DMS53 treated with DMSO at 0.1 percent for 48 hours (cell line): ENCODE measurements at regions not wholly inside any gene's neighbourhood (a gene's known extent, or its start where the extent isn't known, plus 50 kb on each side); places are given as distances from the start of the nearest gene placed in this dataset.

ENCODE experiments used
- DNase-seq: peaks from one replicate; lab custom pipeline; 2025; ENCODE audit not compliant: unreplicated experiment; lab: John Stamatoyannopoulos, UW

DNA sequence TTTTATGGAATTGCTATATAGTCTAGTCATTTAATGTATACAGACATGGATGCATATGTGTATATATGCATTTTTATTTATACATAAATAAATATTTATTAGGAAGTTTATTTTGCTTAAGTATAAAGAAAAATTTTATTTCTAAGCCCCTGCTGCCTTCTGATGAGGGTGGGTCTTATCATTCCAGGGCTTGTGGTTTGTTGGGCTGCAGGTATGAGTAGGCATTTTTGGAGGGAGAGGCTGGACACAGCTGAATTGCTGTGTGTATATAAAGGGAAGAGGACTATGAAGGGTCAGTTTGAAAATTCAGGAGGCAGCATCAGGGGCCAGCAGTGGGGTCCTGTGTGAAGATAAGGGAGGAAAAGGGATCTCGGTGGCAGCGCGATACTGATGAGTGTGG lies 189.4 kb downstream of the TMEM182 start:
- DNase-seq, result no peak

DNA sequence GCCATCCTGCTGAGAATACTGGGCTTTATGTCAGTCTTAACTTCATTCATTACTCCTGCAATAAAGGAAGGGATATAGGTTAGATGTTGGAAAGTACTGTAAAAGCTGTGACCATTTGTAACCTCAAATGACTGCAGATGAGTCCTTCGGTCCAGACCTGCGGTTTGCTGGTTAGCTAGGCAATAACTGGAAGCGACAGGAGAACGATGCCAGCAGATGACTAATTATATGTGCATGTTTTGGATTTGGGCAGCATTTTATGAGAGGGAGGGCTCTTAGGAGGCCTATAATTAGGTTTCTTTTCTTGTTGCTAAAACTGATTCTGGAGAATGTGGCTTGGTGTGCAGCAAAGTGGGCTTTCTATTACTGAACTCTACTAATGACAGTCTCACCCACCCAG lies 205.6 kb downstream of the TMEM182 start:
- DNase-seq, result no peak

DNA sequence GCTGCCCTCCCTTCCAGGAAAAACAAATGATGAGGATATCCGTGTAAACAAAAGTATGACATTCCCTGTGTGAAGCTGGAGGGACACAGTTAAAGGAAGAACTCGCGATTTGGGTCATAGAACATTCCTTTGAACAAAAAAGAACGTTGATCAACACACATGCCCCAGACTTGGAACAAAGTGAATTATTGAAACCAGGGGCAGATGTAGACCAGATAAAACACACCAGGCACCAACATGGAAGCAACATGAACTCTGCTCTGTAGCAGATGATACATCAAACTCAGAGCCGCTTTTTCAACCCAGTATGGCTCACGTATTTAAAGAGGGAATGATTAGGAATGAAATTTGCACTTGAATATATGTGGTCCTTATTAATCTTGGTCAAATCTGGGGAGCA lies 206.5 kb downstream of the TMEM182 start:
- DNase-seq, result no peak

DNA sequence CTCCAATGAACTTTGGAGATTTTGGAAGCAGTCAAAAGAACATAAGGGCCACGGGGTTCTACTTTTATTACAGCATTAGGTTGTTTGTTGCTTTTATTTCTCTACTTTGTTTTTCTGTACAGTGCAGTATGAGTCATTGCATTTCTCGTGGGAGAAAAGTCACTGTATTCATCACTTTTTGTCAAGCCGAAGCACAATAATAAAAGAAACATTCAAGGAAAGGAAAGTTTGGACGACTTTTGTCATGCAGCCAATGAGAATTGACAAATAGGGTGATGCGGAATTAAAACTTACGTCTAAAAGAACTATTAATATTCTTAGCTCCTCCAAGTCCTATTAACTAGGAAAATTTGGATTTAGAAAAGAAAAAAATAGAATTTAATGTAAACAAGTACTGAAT lies 209.9 kb downstream of the TMEM182 start:
- no peak for DNase-seq

DNA sequence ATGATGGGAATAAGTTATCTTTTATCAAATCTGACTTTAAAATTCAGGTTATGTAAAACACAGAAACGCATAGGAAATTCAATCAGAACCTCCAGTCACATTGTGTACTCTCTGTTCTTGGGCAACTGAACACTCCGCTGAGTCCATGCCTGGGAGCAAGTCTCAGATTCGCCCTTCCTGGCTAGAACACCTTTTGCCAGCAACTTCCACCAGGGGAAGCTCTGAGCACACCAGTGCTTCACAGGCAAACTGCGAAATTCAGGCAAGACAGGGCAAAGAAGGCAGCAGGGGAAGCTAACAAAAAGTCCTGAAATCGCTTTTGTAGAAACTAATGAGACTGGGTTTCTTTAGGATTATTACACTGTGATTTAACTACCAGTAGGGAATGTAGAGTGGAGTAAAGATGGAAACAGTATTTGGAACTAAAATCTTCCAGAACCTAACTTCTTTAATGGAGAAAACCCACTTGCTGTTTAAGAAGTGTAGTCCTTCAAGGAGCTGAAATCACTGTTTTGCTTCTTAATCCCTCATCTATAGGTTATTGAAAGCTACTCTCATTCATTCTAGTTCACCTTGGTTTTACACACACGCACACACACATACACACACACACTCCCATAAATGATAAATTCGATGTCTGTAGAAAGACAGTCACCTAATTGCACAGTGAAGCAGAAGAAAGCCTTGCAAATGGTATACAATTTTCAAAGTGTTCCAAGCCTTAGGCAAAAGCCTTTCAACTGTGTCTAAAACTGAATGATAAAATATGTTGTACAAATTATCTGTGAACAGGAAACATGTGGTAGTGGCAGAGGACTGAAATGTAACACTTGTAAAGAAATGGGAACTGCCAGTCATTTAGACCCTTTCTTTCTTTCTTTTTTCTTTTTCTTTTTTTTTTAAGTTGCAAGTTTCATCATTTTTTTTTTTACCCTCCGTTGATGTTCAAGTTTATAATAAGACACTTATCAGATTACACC lies 214.5 kb downstream of the TMEM182 start:
- DNase-seq, result peak; percentile 49

DNA sequence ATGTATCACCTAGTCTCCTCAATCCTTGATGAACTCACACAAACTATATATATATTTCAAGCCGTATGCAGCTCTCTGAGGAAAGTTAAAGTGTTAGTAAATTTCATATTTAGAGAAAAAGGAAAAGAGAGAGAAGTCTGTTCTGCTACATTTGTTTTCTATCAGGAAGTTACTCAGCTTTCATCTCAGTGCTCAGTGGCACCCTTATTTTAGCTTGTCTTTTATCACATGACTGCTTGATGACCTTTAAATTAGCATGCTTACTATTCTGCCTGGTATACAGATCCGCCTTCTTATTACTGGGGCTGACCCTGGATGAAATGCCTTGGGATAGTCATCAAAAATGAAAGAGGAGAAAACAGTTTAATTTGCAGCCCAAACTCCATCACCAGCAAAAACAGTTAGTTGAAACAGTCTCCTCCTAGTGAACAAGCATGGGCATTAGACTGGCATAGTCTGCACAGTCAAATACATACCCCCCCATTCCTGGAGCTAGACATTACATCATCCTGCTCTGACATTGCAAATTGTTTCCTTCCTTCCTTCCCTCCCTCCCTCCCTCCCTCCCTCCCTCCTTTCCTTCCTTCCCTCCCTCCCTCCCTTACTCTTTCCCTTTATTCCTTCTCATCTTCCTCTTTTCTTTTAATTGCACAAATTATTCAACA lies 215.7 kb downstream of the TMEM182 start:
- DNase-seq, result no peak

DNA sequence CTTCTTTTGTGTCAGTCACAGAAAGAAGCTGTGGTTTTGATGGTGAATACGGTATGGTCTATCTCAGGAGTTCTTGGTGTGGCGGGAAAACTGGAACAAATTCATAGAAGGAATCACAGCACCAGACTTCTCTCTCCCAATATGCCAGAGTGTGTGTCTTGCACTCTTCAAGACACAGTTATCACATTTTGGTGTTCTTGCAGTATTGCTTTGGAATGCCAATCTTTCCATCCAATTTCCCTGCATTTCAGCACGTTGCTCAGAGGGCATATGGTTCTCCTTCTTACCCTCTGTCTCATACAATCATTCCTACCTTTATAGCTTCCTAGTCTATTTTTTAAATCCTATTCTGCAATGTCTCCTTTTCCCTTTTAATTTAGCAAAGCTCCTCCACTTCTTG lies 216.3 kb downstream of the TMEM182 start:
- DNase-seq, result no peak

DNA sequence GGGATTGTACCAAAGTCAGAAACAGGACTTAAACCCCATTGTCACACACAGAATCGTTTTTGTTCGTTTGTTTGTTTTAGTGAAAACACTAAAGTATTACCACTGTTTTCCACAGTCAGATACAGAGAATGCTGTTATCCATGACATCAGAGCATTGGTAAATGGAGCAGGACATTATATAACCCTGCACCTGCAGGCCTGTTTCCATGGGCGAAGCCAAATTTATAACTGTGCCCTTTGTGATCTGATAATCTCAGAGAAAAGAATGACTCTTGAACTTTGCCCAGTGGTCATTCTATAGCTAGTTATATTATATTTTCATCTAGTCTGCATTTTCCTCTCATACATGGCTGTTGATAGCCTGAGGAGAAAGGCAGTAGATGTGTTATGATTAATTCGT lies 217.6 kb downstream of the TMEM182 start:
- no peak for DNase-seq

DNA sequence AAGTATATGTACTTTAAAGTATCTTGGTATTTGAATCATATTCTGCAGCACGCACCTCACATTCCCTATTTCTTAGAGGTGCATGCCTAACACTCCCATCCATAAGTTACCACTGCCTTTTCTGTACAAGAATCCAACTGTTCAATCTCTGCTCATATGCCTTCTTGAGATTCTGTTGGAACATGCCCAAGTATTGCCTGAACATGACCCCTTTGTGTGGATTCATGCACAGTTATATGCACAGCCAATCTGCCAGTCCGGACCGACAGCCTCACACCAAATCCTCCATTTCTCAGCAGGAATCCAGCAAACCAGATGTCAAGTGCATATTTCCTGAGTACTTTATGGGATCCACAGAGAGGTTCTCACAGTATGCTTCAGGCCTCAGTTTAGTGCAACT lies 222.0 kb downstream of the TMEM182 start:
- DNase-seq, result no peak

DNA sequence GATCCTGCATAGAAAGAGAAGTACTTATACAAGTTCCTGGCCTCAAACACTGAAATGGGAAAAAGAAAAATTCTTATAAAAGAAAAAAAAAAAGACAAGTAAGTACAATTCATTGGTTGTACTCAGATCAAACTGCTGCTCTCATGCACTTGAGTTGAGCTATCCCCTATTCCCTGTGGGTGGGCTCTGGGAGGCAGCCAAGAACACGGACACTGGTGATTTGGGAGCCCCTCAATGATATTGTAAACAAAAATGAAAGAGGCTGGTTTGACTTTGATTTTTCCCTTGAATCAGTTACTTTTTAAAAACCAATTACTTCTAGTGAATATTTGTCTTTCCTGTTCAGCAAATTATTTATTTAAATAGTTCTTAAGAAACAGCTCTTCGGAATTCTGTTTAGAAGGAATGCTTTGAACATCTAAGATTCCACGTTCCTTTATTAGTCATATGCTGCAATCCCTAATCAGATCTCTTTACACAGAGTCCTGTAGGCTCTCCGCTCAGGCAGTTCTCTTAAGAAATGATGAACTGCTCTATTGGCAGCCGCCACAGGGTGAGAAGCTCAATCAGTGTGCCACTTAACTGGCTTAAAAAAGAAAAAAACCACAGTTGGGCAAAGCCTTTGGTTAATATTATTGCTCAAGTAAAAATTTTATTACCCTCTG lies 225.1 kb downstream of the TMEM182 start:
- no peak for DNase-seq

DNA sequence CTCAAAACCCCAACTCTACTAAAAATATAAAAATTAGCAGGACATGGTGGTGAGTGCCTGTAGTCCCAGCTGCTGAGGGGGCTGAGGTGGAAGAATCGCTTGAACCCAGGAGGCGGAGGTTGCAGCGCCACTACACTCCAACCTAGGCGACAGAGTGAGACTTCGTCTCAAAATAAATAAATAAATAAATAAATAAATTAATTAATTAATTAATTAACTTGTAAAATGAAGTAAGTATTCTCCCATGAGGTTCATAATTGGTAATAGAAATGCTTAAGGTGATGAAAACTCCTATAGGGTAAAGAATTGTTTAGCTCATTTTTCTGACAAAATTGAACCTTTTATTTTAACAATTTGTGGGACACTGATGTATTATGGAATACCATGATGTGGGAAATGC lies 230.8 kb downstream of the TMEM182 start:
- DNase-seq, result no peak

DNA sequence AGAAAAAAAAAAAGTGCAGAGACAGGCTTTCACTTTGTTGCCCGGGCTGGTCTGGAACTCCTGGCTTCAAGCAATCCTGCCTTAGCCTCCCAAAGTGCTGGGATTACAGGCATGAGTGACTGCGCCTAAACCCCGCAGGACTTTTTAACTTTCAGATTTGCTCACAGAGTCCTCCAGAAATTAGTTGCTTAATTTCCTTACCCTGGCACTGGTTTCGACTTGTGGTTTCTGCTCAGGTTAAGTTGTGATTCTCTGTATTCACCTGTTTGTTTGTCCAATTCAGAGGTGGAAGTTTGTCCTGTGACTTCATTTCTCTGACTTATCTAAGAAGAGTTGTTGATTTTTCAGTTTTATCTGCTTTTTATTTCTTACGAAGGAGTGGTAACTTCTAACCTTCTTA lies 238.1 kb downstream of the TMEM182 start:
- no peak for DNase-seq

DNA sequence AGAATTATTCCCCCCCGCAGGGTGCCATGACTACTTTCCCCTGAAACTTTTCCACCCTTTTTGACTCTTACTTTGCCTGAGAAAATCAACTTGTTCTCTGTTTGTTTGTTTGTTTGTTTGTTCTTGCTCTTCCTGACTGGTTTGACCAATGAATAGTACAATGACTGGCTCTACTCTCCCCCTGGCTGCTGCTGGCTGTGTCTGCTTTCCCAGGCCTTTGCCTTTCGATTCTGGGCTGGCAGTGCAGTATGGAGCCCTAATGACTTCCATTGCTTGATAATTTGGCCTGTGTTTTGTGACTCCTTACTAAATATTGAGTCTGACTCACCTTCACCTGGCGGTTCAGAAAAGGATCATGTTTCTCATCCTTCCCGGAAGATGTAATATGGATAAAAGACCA lies 241.1 kb downstream of the TMEM182 start:
- DNase-seq, result peak; percentile 63

DNA sequence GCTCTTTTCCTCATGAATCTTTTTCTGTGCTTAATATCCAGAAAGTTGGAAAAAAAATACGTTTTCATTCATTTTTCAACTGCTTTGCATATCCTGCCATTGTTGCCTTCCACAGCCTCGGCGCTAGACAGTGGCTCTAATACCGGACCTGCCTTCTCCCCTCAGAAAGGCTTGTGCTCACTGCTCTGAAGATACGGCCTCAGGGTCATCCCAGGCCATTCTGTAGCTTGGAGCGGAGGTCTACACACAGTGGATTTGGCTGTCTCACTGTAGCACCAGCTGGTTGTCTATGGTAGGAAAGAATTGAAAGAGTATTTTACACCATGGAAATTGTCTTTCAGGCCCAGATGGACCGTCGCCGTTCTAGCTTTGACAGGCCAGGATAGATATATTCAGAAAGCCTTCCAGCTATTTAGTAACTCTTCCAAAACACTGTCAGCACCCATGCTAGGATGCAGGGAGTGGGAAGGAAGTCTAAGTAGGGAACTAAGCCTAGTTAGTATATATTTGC lies 242.0 kb downstream of the TMEM182 start:
- DNase-seq, result no peak

DNA sequence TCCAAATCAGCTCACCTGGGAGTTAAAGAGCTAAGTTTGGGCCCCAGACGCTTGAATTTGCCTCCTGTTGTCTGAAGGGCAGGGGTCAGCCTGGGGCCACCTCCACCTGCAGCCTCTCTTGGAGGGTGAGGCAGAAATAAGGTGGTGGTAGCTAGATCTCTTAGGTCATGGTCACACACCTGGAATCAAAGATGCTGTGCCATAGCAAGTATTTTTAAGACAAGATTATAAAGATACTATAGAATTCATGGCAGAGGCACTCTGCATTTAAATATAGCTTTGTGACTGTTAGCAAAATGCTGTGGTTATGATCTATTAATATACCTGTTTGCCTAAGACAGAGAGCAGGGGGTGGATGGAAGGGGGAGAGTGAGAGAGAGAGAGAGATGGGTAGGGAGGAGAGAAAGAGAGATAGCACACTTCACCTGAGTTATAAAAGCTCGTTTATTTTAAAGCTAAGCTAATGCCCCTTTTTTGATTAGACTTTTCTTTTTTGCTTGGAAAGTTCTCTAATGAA lies 242.7 kb downstream of the TMEM182 start:
- no peak for DNase-seq

DNA sequence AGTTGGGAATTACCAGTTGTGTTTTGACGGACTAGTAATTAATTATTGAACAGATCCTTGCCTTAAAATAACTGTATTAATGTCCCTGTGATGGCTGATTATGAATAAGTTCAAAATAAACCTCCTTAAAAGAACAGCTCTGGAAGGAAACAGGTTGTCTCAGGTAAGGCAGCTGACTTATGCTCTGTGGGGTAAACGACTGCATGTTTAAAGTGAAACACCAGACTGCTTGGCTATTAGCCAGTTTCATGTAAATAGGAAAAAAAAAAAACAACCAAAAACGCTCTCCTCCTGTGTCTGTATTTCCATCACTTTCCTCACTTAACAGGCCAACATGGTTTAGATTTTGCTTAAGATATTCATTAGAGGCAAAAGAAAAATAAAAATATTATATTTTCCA lies 243.6 kb downstream of the TMEM182 start:
- no peak for DNase-seq

DNA sequence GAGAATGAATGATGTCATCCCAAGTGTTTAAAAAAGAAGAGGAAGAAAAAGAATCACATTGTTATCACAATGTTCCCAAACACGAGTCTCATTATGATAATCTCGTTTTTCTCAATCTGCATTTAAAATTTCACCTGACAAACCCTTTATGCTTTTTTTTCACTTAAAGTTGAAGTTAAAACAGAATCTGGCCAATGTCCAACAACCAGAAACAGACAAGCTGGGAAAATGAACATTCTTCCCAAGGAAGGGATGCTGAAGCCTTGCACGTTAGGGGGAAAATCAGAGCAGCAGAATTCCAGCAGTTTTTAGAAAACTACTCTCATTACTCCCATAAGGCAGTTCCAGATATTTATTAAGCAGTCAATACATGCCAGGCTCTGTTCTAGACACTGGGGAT lies 245.3 kb downstream of the TMEM182 start:
- no peak for DNase-seq

DNA sequence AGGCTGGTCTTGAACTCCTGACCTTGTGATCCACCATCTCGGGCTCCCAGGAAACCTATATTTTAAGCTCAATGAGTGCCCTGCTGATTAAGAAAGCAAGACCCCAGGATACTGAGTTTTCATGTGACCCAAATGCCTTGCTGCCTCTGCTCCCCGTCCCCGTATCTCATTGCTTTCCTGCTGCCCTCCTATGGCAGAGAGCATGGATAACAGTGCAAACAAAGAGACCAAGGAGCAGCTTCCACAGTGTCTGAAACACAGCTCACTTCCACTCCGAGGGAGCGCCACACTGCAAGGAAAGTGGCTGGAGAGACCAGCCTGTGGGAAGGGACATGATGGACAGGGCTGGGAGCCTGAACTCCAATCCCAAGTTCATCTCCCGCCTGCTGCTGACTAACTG lies 246.8 kb downstream of the TMEM182 start:
- no peak for DNase-seq

DNA sequence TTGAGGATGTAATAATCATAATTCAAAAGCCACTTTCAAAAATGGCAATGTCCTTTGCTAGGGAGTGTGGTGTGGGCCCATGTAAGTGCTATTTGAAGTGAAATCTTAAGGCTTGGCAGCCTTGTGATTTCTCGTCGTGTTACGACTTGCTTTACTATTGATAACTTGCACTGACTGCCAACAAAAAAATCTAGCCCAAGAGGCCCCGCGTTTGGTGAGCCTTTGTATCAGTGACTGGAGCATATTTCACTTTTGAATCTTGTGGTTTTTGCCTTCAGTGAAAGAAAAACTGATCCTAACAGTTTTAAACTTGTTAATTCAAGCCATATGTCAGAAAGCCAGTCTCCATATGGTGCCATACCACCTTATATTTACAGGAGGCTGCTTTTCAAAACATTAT lies 248.0 kb downstream of the TMEM182 start:
- no peak for DNase-seq

DNA sequence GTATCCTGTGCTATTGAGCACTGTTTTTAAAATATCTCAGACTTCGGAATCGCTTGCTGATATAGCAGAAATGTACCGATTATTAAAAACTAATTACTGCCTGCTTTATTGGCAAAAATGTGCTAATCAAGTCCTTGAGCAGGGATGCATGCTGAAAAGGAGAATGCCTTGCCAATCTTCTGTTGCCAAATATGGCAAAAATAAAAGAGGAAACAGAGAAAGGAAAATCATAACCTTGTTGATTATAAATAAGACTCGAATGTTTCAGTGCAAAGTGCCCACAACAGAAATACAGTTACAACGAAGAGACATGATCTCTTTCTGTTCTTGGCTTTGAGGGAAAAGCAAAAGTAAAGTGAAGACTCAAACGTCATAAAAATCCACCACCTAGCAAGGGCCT lies 248.5 kb downstream of the TMEM182 start:
- DNase-seq, result no peak

DNA sequence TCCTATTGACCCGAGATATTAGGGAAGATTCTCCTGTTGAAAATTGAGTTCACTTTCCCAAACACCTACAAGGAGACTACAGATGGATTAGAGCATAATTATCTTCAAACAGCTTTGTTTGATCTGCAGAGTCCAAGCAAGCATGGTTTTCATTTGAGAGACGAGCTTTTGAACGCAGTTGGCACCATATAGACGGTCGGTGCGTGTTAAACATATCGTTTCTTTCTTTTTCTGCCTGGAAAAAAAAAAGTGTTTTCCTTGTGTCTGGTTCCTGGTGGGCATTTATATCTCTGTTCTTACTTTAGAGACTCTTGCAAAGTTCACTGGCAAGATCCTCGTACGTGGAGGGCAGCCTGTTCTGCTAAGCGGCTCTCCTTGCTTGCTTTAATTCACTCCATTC lies 248.9 kb downstream of the TMEM182 start:
- no peak for DNase-seq

DNA sequence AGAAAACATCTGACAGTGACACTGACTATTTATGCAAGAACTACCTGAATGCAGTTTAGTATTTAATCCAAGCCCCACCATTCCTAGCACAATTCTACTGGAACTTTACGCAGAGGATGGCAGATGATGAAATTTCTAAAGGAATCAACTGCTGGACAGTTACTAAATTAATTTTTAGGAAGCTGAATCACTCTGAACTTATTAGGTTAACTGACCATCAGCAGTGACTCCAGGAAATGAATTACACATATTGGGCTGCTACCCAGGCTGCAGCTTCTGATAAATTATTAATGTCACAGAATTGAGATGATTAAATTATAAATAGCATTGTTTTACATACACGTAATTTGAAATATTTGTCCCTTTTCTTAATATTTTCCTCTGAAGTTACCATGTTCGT lies 250.8 kb downstream of the TMEM182 start:
- DNase-seq, result no peak
